Mesendoderm (in vitro differentiated cells): ENCODE measurements at regions not wholly inside any gene's neighbourhood (a gene's known extent, or its start where the extent isn't known, plus 50 kb on each side); places are given as distances from the start of the nearest gene placed in this dataset.

Experiments
- DNase-seq: peaks from one replicate; pipeline ENCODE4 v3.0.0; 2013
- H2AK5ac ChIP-seq: 2 replicates; pipeline ENCODE4 v1.6.1; 2013; ENCODE audit warnings: low read length, inconsistent platforms
- H2BK120ac ChIP-seq: 2 replicates; pipeline ENCODE4 v1.6.1; 2013; ENCODE audit warnings: low read depth, mild to moderate bottlenecking, low read length, moderate library complexity, mixed read lengths
- H2BK15ac ChIP-seq: replicated peaks from 2 replicates; pipeline ENCODE4 v1.6.1; 2013; ENCODE audit warnings: low read depth, mild to moderate bottlenecking, moderate library complexity
- H2BK5ac ChIP-seq: 2 replicates; pipeline ENCODE4 v1.6.1; 2013; ENCODE audit warnings: low read length, inconsistent platforms
- H3K18ac ChIP-seq: 2 replicates; pipeline ENCODE4 v1.6.1; 2013; ENCODE audit warnings: mild to moderate bottlenecking, low read length, mixed read lengths
- H3K23ac ChIP-seq: one replicate; pipeline ENCODE4 v1.6.1; 2013; ENCODE audit warnings: low read length
- H3K27ac ChIP-seq: 2 replicates; pipeline ENCODE4 v1.5.1; 2013; ENCODE audit warnings: low read depth, mild to moderate bottlenecking, inconsistent platforms, low read length, moderate library complexity
- H3K27me3 ChIP-seq: 2 replicates; pipeline ENCODE4 v1.6.1; 2013; ENCODE audit warnings: low read length, control low read depth, mild to moderate bottlenecking, inconsistent platforms; ENCODE audit not compliant: insufficient read depth, poor library complexity
- H3K36me3 ChIP-seq: 2 replicates; pipeline ENCODE4 v1.6.1; 2013; ENCODE audit warnings: low read length, inconsistent platforms; ENCODE audit not compliant: control insufficient read depth, insufficient read depth
- H3K4ac ChIP-seq: one replicate; pipeline ENCODE4 v1.6.1; 2013; ENCODE audit warnings: low read depth, mild to moderate bottlenecking, low read length, moderate library complexity
- H3K4me1 ChIP-seq: 2 replicates; pipeline ENCODE4 v1.6.1; 2013; ENCODE audit warnings: low read depth, low read length, inconsistent platforms; ENCODE audit not compliant: control insufficient read depth
- H3K4me2 ChIP-seq: 2 replicates; pipeline ENCODE4 v1.6.1; 2013; ENCODE audit warnings: low read length
- H3K4me3 ChIP-seq: 2 replicates; pipeline ENCODE4 v1.5.1; 2013; ENCODE audit warnings: mild to moderate bottlenecking, low read length
- H3K56ac ChIP-seq: one replicate; pipeline ENCODE4 v1.6.1; 2013; ENCODE audit warnings: low read length
- H3K79me1 ChIP-seq: 2 replicates; pipeline ENCODE4 v1.6.1; 2013; ENCODE audit warnings: low read length, inconsistent platforms
- H3K79me2 ChIP-seq: 2 replicates; pipeline ENCODE4 v1.6.1; 2013; ENCODE audit warnings: mild to moderate bottlenecking, low read length; ENCODE audit not compliant: control insufficient read depth, insufficient read depth
- H3K9ac ChIP-seq: 2 replicates; pipeline ENCODE4 v1.6.1; 2013; ENCODE audit warnings: low read length, inconsistent platforms
- H4K5ac ChIP-seq: one replicate; pipeline ENCODE4 v1.6.1; 2013; ENCODE audit warnings: low read length
- H4K8ac ChIP-seq: one replicate; pipeline ENCODE4 v1.6.1; 2013; ENCODE audit warnings: low read depth, mild to moderate bottlenecking, control low read depth, low read length, moderate library complexity
- WGBS: extraction: QIAGEN DNeasy Blood & Tissue Kit; methylation state at CpG from one replicate; pipeline ENCODE4 v1.1.7; 2013; ENCODE audit warnings: low lambda C conversion rate, missing lambda C conversion rate; ENCODE audit not compliant: insufficient coverage; ENCODE audit errors: extremely low coverage; 5-methylcytosine and 5-hydroxymethylcytosine counted together

DNA sequence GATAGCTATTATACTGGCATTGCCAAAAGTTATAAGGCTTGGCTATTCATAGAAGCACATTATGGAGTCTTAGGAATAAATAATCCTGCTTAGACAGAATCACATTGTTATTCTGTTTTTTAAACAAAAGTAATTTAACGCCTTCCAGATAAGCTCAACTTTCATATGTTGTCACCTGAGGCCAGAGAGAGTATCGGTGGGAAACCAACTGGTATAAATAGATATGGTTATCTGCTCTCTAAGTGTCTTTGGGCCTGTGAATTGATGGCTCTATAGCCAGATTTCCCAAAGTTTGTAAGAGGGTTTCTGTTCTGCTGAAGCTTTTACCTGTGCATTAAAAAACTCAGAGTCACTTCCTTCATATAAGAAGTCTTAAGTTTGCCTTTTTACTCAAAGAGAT, 1449.4 kb downstream of the CDH11 start:
- H2BK15ac ChIP-seq = no peak overlapping the region
- H3K36me3 ChIP-seq = no peaks in the 10 kb centered on the region
- H3K23ac ChIP-seq = no peak overlapping the region
- H3K18ac ChIP-seq = no peak overlapping the region
- H2AK5ac ChIP-seq = no peak overlapping the region
- H3K4me2 ChIP-seq = no peak overlapping the region
- no peak overlapping the region for H4K8ac ChIP-seq
- no peak overlapping the region for H2BK5ac ChIP-seq
- no peaks in the 10 kb centered on the region for H3K27me3 ChIP-seq
- no peak overlapping the region for H3K9ac ChIP-seq
- DNase-seq = no peak
- no peaks in the 10 kb centered on the region for H3K4me1 ChIP-seq
- no CpG with 5 or more reads among the region's 2 CpGs for WGBS
- no peak overlapping the region for H3K56ac ChIP-seq
- H2BK120ac ChIP-seq = no peak overlapping the region
- H4K5ac ChIP-seq = no peak overlapping the region
- H3K79me1 ChIP-seq = no peaks in the 10 kb centered on the region
- H3K4me3 ChIP-seq = no peak overlapping the region
- no peaks in the 10 kb centered on the region for H3K79me2 ChIP-seq
- no peak overlapping the region for H3K4ac ChIP-seq
- no peak overlapping the region for H3K27ac ChIP-seq

DNA sequence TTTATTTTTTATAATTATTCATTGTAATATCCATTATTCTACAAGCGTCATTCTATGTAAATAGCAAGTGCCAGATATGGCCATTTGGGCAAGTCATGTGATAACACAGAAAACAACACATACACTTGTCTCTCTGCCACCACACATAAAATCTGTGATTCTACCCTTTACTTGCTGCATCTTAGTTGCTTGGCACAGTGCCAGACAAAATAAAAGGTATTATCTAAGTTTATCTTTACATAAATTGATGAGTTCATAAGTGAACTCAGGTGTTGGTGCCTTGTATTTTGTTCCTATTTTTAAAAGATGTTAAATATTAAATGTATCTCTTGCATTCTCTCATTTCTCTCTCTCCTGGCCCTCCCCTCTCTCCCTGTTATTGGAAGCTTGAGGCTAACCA, 1458.7 kb downstream of the CDH11 start:
- H3K4me1 ChIP-seq = no peaks in the 10 kb centered on the region
- no peak overlapping the region for H4K5ac ChIP-seq
- no peak overlapping the region for H3K4me3 ChIP-seq
- H3K9ac ChIP-seq = no peak overlapping the region
- no peak overlapping the region for H3K4me2 ChIP-seq
- no peak overlapping the region for H3K27ac ChIP-seq
- no peaks in the 10 kb centered on the region for H3K36me3 ChIP-seq
- no peaks in the 10 kb centered on the region for H3K79me1 ChIP-seq
- no peaks in the 10 kb centered on the region for H3K79me2 ChIP-seq
- no CpG with 5 or more reads among the region's 1 CpG for WGBS
- H2BK120ac ChIP-seq = no peak overlapping the region
- H4K8ac ChIP-seq = no peak overlapping the region
- H2BK15ac ChIP-seq = no peak overlapping the region
- H3K56ac ChIP-seq = no peak overlapping the region
- H3K27me3 ChIP-seq = no peaks in the 10 kb centered on the region
- no peak overlapping the region for H3K18ac ChIP-seq
- no peak overlapping the region for H3K23ac ChIP-seq
- H3K4ac ChIP-seq = no peak overlapping the region
- no peak overlapping the region for H2BK5ac ChIP-seq
- DNase-seq = no peak
- no peak overlapping the region for H2AK5ac ChIP-seq

DNA sequence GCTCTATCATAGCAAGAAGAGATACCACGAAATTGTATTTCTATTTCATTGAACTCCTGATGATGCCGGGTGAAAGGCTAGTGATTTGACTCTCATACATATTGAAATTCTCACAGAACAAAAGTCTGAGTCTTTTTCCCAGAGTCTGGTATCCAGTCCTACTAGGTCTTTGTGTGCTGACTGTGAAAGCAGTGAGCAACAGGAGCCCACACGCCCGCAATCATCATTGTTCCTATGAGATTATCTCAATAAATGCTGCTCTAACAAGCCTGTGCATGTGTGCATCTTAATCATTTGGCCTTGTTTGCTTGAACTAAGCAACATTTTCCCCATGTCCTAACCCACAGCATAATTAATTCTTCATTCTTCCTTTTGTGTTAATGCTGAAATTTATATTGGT, 1466.0 kb downstream of the CDH11 start:
- no peak overlapping the region for H3K9ac ChIP-seq
- no peak overlapping the region for H3K56ac ChIP-seq
- H3K27me3 ChIP-seq = no peaks in the 10 kb centered on the region
- H3K4ac ChIP-seq = no peak overlapping the region
- H3K79me2 ChIP-seq = no peaks in the 10 kb centered on the region
- no peaks in the 10 kb centered on the region for H3K79me1 ChIP-seq
- H2BK120ac ChIP-seq = no peak overlapping the region
- no peak for DNase-seq
- H2BK5ac ChIP-seq = no peak overlapping the region
- no peak overlapping the region for H4K8ac ChIP-seq
- no peak overlapping the region for H3K27ac ChIP-seq
- H3K4me2 ChIP-seq = no peak overlapping the region
- no peak overlapping the region for H4K5ac ChIP-seq
- H3K36me3 ChIP-seq = no peaks in the 10 kb centered on the region
- no CpG with 5 or more reads among the region's 4 CpGs for WGBS
- H3K4me1 ChIP-seq = no peaks in the 10 kb centered on the region
- H2BK15ac ChIP-seq = no peak overlapping the region
- H3K18ac ChIP-seq = no peak overlapping the region
- H3K4me3 ChIP-seq = no peak overlapping the region
- no peak overlapping the region for H2AK5ac ChIP-seq
- H3K23ac ChIP-seq = no peak overlapping the region

GRCh38 chr16:63653044-63653839, 1468.6 kb downstream of the CDH11 start:
- no peak overlapping the region for H3K27ac ChIP-seq
- H3K79me1 ChIP-seq = no peaks in the 10 kb centered on the region
- WGBS = no CpG with 5 or more reads among the region's 6 CpGs

GRCh38 chr16:63652091-63652490, 1469.8 kb downstream of the CDH11 start:
- Histone ChIP-seq H3K4me2 (no peak overlapping the region), H3K9ac (no peak overlapping the region), H3K79me1 (no peaks in the 10 kb centered on the region), H3K56ac (no peak overlapping the region), H3K23ac (no peak overlapping the region), H4K5ac (no peak overlapping the region), H2AK5ac (no peak overlapping the region), H3K27me3 (no peaks in the 10 kb centered on the region), H4K8ac (no peak overlapping the region), H3K18ac (no peak overlapping the region), H2BK5ac (no peak overlapping the region), H3K4me1 (no peaks in the 10 kb centered on the region), H3K79me2 (no peaks in the 10 kb centered on the region), H2BK120ac (no peak overlapping the region), H3K4ac (no peak overlapping the region), H3K36me3 (no peaks in the 10 kb centered on the region), H2BK15ac (no peak overlapping the region), H3K27ac (no peak overlapping the region), H3K4me3 (no peak overlapping the region)
- no CpG with 5 or more reads among the region's 1 CpG for WGBS
- peak; percentile 7 for DNase-seq

More at GRCh38 chr16:63653044-63653839, 1468.6 kb downstream of the CDH11 start:
- Histone ChIP-seq H3K36me3 (no peaks in the 10 kb centered on the region), H3K9ac (no peak overlapping the region), H3K4me2 (no peak overlapping the region), H2BK120ac (no peak overlapping the region), H2BK5ac (no peak overlapping the region), H3K27me3 (no peaks in the 10 kb centered on the region), H3K4ac (no peak overlapping the region), H3K18ac (no peak overlapping the region), H3K4me3 (no peak overlapping the region), H2BK15ac (no peak overlapping the region), H4K5ac (no peak overlapping the region), H3K23ac (no peak overlapping the region), H3K4me1 (no peaks in the 10 kb centered on the region), H3K79me2 (no peaks in the 10 kb centered on the region), H2AK5ac (no peak overlapping the region), H3K56ac (no peak overlapping the region), H4K8ac (no peak overlapping the region)
- no peak for DNase-seq

- Histone ChIP-seq H3K4ac (no peak overlapping the region), H3K4me1 (no peaks in the 10 kb centered on the region), H3K4me2 (no peak overlapping the region), H4K5ac (no peak overlapping the region), H3K9ac (no peak overlapping the region), H4K8ac (no peak overlapping the region), H3K79me2 (no peaks in the 10 kb centered on the region), H3K4me3 (no peak overlapping the region), H2BK15ac (no peak overlapping the region), H3K27ac (no peak overlapping the region), H3K79me1 (no peaks in the 10 kb centered on the region), H3K18ac (no peak overlapping the region), H2AK5ac (no peak overlapping the region), H3K27me3 (no peaks in the 10 kb centered on the region), H2BK5ac (no peak overlapping the region), H2BK120ac (no peak overlapping the region), H3K23ac (no peak overlapping the region), H3K36me3 (no peaks in the 10 kb centered on the region), H3K56ac (no peak overlapping the region)
- no peak for DNase-seq
- no CpG with 5 or more reads among the region's 4 CpGs for WGBS
These were observed 1471.3 kb downstream of the CDH11 start for GRCh38 chr16:63650550-63650949.
